ENCODE measurements at regions not wholly inside any gene's neighbourhood (a gene's known extent, or its start where the extent isn't known, plus 50 kb on each side); places are given as distances from the start of the nearest gene placed in this dataset.

DNA sequence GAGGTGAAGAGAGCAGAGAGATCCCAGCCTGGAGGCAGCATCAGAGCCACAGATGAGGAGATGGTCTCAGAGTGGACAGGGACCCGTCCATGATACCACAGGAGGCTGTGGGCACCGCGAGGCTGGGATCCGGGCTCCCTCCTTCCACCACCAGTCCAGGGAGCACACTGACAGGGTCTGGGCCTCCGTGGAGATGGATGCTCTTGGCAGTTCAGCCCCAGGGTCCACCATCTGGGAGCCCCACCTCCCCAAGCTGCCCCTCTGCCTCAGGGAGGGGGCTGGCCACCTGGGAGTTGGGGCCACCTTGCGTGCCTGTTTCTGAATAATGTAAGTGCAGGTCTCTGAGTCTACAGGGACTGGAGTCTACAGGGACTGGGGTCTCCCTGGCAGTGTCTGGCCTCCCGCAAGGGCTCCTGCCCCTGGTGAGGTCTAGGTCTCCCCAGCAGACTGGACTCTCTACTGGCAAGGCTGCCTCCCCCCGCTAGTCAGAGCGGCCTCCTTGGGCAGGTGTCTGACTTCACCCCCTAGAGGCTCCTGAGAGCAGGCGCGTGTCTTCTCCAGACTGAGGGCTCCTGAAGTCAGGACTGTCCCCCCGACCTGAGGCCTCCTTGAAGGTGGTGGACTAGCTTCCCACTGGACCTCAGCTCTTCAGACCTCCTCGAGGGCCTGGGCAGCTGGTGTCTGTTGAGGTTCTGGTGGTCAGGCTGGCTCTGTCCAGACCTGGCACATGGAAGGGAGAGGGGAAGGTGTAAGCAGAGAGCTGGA, 218.5 kb downstream of the PTPRU start:
- no peak for DNase-seq

DNA sequence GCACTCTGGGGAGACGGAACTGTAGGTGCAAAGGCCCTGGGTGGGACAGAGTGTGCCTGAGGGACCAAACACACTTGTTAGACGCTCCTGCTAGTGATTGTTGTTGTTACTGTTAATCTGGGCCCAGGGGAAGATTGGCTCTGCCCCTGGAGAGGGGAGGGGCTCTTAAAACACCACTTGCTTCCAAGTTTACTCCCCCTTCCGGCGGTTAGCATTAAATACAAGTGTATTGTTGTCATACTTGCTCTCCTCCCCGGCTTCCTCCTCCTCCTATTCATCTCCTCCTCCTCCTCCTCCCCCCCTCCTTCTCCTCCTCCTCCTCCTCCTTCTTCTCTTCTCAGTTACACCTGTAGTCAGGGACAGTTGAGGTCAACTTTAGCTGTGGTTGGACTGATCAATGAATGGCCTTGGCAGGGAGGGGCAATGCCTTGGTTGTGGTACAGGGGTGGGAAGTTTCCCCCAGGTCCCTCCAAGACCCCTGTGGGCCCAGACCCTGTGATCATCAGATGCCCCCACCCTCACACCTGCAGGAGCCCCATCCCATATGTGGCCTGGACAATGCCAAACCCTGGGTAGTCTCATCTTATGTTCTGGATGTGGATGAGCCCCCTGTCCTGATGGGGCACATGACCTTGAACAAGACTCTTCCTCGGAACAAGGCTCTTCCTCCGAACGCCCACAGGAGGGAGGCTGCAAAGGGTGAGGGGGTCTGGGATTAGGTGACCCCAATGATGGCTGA, 217.3 kb downstream of the PTPRU start:
- peak; percentile 29 for DNase-seq

DNA sequence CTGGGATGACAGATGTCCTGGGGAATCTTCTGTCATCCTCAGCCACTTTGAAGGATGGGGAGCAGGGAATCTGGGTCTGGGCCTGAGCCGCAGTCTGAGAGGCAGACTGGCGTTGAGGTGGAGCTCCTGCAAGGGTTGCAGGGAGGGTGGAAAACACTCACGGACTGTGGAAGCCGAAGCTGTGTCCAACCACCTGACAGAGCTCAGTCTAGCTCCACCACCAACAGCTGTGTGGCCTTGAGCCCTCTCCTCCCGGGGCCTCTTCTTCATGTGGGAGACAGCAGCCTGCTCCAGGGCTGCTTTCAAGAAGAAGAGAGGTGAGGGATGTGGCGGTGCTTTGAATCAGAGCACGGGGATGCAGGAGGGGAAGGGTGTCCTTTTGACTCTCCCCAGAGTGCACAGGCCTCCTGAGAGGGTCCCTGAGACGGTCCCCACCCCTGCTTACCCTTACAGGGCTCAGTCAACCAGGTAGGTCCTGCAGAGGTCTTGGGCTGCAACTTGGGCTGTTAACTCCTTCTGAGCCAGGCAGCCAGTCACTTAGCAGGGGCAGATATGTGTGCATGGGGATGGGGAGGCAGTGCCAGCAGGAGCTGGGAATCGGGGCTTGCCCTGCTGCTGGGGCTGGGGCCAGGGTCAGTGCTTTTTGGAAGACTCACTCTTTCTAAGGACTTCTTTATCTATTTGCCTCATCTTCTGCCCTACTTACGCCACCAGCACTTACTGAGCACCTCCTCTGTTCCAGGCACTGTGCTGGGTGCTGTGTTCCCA, 216.3 kb downstream of the PTPRU start:
- no peak for DNase-seq

DNA sequence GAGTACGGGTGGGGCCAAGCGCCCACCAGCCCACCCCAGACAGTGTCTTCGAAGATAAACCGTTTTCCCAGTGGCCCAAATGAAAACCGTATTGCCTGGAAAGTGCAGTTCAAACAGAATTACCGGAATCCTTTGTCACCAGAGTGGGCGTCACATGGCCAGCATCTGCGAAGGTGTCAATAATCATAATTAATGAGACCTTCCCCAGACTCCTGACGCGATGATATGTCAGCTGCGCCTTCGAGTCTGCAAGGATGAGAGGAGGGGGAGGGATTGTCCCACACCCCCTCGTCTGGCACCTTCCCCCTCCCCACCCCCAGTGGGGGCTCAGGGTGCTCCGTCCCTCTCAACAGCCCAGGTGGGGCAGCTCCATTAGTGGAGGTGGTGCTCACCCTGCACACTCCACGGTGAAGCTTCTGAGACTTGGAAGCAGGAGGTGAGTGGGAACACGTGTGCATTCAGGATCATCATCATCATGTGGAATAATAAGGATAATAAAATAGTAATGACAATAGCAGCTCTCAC, 215.1 kb downstream of the PTPRU start:
- no peak for DNase-seq

DNA sequence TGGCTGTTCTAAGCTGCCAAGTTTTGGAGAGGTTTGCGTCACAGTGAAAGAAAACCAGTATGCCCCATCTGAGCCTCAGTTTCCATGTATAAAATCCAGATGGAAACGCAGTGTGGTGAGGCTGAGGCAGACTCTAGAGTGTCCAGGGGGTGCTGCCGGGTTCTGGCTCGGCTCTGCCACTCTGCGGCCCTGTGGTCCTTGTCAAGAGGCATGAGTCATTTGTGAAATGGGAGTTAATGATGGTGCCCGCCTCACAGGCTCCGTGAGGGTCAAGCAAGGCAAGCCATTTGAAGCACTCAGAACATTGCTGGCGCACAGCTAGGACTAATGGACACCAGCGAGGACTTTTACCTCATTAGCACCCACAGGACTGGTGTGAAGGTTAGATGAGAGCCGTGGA, 214.3 kb downstream of the PTPRU start:
- no peak for DNase-seq

DNA sequence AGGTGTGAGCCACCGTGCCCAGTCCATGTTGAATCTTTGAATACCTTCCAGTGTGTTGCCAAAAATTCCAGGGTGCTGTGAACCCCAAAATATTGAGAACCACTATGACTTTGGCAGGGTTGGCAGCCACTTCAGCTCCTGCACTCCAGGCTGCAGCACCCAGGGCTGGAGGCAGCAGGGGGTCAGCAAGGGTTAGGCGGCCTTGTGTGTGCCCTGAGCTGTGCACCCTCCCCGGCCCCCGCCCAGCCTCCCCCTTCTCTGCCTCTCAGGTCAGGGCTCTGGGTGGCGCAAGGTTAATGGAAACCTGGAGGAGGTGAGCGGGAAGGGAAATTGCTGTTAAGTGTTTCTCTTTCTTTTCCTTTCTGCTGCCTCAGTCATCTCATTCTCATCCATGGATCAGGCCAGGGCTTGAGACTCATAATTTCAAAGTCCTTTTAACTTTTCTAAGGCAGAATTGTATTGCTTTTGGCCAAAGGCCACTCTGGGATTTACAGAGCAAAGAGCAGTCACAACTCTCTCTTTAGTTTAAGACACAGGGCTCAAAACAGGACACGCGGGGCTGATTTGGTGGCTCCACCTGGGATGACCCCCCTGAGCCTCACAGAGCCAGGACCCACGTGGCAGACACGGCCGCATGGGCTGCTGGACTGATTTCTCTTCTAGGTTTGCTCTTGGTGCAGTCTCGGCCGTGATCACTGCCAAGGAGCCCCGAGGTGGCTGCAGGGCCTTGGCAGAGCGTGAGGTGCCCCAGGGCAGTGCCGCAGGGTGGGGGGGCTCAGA, 212.3 kb downstream of the PTPRU start:
- DNase-seq, result no peak

DNA sequence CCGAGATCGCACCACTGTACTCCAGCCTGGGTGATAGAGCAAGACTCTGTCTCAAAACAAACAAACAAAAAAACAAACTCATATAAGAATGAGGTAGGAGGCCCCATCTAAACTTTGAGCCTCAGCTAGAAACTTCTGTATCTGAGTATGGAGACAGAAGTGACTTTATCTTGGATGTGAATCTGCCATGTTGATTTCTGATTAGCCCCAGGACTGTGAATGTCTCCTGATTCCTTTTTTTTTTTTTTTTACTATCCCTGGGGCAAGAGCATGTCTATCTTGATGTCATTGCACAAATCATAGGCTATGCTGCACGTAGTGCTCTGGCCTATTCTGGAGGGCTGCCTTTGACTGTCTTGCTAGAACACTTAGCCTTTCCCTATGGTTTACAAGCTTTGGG, 211.0 kb downstream of the PTPRU start:
- no peak for DNase-seq

DNA sequence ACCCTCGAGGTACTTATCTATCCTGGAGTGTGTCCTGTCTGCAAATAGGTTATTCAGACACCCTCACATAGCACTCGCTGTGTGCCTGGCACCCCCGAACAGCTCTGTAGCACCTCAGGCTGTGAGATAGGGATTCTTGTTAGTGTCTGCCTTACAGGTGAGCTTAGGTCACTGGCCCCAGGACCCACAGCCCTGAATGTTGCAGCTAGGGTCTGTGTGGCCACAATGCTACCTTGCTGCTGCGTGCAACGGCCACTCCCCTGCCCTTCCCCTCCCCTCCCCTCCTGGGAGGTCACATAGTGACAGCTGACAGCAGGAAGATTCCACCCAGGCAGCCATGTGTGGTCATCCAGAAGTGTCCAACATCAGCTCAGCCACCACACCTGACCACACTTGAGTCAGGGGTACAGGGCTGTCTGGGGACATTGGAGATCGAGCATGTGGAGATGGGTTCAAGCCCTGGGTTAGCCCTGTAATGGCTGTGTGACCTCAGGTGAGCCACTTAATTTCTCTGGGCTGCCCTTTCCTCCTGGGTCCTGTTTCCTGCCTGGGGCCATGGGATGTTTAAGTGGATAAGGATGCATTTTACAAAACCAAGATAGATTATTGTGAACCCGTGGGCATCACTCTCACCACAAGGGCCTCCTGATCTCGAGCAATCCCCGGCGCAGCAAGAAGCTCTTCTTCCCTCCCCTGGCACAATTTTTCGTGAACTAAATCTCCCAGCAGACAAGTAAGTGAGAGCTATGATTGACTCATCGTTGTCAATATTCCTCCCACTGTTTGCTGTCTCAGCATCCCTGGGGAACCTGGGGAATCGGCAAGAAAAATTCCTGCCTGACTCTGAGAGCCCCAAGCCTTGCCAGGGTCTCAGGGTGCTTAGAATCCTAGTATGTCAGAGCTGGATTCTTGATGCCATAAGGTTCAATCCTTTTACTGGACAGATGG, 208.7 kb downstream of the PTPRU start:
- no peak for DNase-seq

DNA sequence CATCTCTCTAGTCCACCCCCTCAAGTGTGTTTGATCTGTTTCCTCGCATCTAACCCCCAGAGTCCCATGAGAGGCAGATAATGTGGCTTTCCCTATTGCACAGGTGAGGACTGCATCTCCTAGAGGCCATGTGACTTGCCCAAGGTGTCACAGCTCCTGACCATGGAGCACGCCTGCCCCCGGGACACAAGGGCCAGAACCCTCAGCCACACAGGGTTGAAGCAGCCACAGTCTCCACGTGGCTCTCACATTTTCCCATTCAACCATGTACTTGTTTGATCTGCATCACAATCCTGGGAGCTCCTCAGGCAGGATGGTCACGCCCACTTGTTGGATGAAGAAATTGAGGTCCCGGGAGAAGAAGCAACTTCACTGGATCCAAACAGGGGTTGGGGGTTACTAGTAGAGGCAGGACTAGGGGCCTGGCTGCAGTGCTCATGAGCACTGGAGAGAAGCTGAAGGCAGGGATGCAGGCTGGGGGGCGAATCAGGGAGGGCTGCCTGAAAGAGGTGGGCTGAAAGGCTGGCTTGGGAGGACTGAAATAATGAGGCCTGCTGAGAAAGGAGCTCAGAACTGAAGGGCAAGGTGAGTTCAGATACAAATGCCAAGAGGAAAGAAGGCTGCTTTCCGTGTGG, 207.9 kb downstream of the PTPRU start:
- DNase-seq, result no peak

DNA sequence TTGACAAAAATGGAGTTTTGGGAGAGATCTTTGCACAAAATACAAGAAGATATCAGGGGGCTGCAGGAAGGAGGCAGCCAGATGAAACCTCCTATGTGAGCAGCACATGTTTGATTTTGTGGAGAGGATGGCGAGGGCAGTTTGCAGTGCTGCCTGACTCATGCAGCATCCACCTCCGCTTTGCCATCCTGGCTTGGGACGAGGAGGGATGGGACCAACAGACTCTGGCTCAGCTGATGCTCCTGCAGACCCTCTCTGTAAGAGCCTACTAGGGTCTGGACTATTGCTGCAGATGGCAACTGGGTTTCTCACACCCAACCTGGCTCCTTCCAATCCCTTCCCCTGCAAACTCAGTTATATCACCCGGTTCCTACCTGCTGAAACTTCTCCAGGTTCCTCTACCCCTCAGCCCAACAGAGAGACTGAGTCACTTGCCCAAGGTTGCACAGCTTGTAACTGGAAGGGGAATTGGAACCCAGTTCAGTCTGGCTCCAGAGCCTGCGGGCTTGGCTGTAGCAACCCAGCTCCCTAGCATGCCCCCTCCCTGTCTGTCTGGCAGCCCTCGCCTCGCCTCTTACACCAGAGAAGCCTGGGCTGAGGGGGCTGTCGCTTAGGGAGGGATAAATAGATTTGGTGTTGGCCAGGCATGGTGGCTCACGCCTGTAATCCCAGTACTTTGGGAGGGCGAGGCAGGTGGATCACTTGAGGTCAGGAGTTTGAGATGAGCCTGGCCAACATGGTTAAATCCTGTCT, 205.8 kb downstream of the PTPRU start:
- DNase-seq, result no peak

DNA sequence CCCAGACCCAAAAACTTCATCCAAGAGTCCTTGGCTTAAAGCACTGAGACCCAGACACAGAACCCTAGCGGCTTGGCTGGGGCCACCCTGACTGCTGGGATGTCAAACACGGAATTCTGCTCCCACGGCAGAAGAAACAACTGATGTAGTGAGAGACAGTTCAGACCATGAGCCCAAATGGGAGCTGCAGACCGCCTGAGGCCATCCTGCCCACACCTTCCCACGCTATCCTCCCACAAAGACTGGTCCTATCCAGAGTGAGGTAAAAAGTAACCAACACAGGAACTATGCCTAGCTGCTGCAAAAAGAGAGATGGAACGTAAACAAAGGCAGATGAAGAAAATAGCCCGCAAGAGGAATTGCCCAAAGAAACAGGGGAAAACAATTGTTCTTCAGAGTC, 203.3 kb downstream of the PTPRU start:
- DNase-seq, result no peak

DNA sequence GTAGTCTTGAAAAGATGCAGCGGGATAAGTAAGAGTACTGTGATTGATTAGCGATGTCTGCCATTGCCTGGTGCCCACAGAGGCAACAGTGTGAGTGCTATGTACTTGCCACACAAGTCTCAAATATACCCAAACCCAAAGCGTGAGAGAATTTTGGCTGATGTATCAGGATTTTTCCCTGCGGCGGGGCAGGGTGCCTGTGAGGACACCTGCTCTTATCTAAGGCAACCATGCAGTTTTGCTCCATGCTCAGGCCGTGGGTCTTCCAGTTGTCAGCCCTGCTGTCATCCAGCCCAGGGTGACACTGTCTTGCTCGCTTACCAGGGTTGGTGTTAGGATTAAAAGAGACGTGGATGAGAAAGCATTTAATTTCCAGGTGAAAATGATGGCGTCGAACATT, 202.7 kb downstream of the PTPRU start:
- DNase-seq, result no peak

DNA sequence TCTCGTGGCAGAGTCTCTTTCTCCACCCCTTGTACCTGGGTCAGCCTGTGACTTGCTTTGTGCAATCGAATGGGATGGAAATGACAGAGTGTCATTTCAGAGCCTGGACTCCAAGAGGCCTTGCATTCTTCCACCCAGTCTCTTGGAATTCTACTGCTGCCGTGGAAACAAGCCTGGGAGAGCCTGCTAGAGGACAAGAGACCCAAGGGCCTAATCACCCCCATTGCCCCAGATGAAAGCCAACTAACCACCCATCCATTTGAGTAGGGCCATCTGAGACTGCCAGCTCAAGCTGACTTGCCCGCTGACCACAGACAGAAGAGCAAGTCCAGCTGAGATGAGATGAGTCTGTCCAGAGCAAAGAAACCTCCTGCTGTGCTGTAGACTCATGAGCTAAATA, 201.6 kb downstream of the PTPRU start:
- no peak for DNase-seq

DNA sequence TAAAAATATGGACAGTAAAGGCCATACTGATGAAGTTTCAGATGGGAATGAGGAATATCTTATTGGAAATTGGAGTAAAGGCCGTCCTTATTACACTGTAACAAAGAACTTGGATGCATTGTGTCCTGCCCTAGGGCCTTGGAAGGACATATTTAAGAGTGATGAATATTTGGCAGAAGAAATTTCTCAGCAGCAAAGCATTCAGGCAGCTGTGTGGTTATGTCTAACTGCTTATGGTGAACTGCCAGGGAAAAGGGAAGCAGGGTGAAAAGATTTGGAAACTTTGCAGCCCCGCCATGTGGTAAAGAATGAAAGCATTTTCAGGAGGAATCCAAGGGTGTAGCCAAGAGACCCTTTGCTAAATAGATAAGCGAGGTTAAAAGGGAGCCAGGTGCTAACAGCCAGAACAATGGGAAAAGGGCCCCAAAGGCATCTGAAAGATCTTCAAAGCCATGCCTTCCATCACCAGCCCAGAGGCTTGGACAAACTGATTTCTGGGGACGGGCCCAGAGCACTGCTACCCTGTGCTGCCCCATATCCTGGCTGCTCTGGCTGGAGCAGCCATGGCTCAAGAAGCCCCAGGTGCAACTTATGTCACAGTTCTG, 200.0 kb downstream of the PTPRU start:
- DNase-seq, result no peak

DNA sequence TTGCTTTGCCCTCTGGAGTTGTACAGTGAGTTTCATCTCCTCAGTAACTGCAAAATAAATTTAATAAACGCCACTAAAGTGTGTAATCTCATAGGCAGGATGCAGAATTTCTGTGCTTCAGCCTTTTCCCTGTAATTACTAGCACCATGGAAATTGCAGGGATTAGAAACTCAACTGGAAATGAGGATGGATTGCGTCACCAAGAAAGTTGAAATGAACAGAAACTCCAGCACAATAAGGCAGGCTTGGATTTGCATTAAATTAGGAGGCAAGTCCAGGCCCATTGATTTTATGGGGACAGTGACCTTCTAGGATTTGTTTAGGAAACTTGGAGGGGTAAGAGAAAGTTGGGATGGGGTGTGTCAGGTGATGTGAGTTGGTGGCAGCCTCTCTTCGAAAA, 197.5 kb downstream of the PTPRU start:
- DNase-seq, result no peak

DNA sequence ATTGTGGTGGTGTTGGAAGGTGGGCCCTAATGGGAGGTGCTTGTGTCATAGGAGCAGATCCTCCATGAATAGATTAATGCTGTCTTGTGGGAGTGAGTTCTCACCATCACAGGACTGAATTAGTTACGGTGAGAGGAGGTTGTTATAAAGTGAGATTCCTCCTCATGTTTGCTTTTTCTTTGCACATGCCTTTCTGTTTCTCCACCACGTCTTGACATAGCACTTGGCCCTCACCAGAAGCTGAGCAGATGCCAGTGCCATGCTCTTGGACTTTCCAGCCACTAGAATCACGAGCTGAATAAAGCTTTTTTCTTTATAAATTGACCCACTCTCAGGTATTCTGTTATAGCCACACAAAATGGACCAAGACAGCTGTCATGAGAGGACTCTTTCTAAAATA, 194.8 kb downstream of the PTPRU start:
- DNase-seq, result no peak

DNA sequence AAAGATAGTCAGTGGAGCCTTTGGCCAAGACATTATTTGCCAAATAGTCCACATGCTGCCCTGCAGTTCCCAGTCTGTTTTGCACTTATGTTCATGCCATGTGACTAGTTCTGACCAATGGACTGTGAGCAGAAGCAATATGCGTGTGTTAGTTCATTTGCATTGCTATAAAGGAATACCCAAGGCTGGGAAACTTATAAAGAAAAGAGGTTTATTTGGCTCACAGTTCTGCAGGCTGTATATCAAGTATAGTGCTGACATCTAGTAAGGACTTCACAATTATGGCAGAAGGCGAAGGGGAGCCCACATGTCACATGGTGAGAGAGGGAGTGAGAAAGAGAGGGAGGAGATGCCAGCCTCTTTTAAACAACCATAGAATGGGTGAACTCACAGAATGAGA, 193.3 kb downstream of the PTPRU start:
- no peak for DNase-seq

DNA sequence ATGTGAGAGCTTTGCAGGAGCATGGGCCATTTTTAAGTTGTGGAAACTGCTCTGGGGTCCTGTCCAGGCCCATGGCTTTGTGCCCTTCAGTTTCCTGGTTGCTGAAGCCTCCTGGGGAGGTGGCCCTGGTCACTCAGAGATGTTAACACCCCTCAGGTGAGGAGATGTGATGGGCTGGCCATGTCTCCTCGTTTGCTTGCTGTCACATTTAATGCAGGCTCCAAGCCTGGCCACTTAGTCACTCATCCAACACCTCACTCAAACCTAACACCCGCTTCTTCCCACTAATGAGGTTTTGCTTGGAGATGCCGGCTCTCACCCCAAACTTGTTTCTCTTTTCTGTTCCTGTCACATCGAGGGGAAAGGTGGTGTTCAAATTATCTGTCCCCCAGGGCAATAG, 192.7 kb downstream of the PTPRU start:
- DNase-seq, result no peak

DNA sequence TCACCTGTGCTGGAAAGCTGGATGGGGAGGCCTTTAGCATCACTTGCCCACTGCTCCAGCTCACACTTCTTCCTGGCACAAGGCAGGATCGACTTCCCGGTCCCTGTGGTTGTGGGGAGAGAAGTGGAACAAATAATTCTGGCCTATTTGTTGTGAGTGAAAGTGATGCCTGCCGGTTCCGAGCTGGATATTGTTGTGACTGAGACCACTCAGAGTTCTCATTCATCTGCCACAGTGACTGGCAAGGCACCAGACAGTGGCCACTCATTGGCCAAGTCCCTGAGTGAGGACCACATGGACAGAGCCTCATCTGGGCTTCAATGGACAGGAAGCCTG, 191.9 kb downstream of the PTPRU start:
- no peak for DNase-seq

Measured in DMS153 (cell line).